ENCODE measurements at regions not wholly inside any gene's neighbourhood (a gene's known extent, or its start where the extent isn't known, plus 50 kb on each side); places are given as distances from the start of the nearest gene placed in this dataset.
A peak's percentile ranks its signal among the peaks of the same experiment; 100 is the strongest.

GRCh38 chr14:60349663-60350365 lies 100.8 kb downstream of the PPM1A start:
- TF ChIP-seq, protein P1, sequence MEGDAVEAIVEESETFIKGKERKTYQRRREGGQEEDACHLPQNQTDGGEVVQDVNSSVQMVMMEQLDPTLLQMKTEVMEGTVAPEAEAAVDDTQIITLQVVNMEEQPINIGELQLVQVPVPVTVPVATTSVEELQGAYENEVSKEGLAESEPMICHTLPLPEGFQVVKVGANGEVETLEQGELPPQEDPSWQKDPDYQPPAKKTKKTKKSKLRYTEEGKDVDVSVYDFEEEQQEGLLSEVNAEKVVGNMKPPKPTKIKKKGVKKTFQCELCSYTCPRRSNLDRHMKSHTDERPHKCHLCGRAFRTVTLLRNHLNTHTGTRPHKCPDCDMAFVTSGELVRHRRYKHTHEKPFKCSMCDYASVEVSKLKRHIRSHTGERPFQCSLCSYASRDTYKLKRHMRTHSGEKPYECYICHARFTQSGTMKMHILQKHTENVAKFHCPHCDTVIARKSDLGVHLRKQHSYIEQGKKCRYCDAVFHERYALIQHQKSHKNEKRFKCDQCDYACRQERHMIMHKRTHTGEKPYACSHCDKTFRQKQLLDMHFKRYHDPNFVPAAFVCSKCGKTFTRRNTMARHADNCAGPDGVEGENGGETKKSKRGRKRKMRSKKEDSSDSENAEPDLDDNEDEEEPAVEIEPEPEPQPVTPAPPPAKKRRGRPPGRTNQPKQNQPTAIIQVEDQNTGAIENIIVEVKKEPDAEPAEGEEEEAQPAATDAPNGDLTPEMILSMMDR (IDR thresholded peaks at IDR 0.05; ENCODE audit: extremely low read depth, missing control alignments): peak; percentile 58
- DNase-seq (ENCODE audit: low spot score): peak; percentile 57

- TF ChIP-seq, protein P1 (IDR thresholded peaks at IDR 0.05; ENCODE audit: extremely low read depth, missing control alignments): no peak
These were observed 101.3 kb downstream of the PPM1A start for GRCh38 chr14:60350366-60350720.

GRCh38 chr14:60353420-60353819 lies 104.4 kb downstream of the PPM1A start:
- TF ChIP-seq, protein P1 (IDR thresholded peaks at IDR 0.05; ENCODE audit: extremely low read depth, missing control alignments): no peak
- no peak for DNase-seq (ENCODE audit: low spot score)

More at GRCh38 chr14:60350366-60350720, 101.3 kb downstream of the PPM1A start:
- no peak for DNase-seq (ENCODE audit: low spot score)

- TF ChIP-seq, protein P1 (IDR thresholded peaks at IDR 0.05; ENCODE audit: extremely low read depth, missing control alignments): no peak
- DNase-seq (ENCODE audit: low spot score): no peak
These were observed 106.7 kb downstream of the PPM1A start for GRCh38 chr14:60355768-60356167.

DNA sequence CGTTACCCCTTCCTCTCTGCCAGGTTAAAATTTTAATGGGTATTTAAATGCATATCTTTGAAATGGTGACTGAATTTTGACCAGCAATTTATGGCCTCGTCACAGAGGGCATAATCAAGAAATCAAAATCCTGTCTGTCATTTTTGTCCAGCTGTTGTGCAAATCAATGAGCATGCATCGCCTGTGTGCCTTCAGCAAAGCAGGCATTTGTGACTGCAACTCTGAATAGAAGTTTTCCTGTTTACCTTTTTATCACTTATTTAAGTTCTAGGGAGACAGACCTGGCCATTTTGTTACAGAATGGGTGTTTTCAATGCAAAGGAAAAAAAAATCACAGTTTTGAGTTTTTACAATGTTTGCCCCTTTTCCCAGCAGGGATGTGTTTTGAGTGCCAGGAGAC lies 107.4 kb downstream of the PPM1A start:
- TF ChIP-seq, protein P1 (IDR thresholded peaks at IDR 0.05; ENCODE audit: extremely low read depth, missing control alignments): no peak
- DNase-seq (ENCODE audit: low spot score): no peak

DNA sequence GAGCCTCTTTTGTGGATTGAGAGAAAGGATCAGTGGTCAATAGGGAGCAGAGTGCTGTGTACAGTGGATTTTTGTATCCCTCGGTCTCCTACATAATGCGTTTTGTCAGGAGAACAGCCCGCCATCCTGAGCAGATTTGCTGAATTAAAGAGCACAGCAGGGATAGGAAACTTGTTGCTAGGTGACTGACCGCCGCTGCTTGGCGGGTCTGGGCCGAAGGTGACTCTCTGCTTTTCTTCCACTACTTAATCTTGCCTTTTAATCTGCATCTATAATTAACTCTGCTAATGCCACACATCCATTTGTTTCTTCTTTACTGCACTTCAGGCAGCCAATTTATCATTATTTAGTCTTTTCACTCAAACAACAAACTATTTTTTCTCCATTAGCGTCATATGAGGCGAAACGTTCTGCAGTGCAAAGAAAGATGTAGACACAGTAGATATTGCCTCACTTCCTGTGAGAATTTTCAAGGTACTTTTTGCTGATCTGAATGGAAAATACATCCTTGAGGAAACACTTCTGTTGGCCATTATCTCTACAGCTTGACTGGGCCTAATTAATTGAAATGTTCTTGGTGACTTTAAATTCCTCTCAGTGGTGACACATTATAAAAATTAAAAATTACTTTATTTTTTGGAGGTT lies 108.0 kb downstream of the PPM1A start:
- TF ChIP-seq, protein P1 (IDR thresholded peaks at IDR 0.05; ENCODE audit: extremely low read depth, missing control alignments): no peak
- DNase-seq (ENCODE audit: low spot score): no peak

DNA sequence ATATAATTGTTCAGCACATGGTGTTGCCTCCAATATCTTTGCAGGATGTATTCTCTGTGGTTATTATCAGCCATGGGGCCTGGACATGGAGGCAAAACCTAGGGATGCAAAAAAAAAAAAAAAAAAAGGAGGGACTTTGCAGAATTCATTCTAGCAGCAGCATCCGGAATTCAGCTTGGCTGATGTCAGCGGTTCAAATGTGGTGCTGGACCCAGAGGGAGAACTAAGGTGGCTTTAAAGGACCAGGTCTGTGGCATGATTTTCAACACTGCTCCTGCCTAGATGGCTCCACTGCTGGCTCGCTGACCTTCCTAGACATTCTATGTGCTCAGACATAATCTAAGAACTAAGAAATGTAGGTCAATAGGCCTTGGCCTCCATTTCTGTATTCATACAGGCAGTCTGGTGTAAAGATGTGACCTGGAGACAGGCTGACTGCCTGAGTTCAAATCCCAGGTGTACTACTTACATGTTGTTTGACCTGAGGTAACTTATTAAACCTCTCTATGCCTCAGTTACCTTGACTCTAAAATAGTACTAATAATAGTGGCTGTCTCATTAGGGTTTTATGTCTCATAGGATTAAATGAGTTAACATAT lies 108.6 kb downstream of the PPM1A start:
- no peak for DNase-seq (ENCODE audit: low spot score)
- TF ChIP-seq, protein P1 (IDR thresholded peaks at IDR 0.05; ENCODE audit: extremely low read depth, missing control alignments): no peak
